ENCODE measurements at regions not wholly inside any gene's neighbourhood (a gene's known extent, or its start where the extent isn't known, plus 50 kb on each side); places are given as distances from the start of the nearest gene placed in this dataset.
"Not testable (repeated sequence)": the region's sequence is repeated elsewhere in the genome, so short reads cannot be mapped to it uniquely, and the experiment has no call there.

GRCh38 chr16:17018585-17018939, 452.2 kb downstream of the XYLT1 start:
- DNase-seq: no peak

GRCh38 chr16:17019366-17019765, 451.4 kb downstream of the XYLT1 start:
- no peak for DNase-seq

- no peak for DNase-seq
Observed at GRCh38 chr16:17023606-17024005, 447.2 kb downstream of the XYLT1 start.

- DNase-seq: no peak
Observed at GRCh38 chr16:17024514-17024913, 446.2 kb downstream of the XYLT1 start.

- DNase-seq: no peak
Observed at GRCh38 chr16:17026600-17027242, 444.0 kb downstream of the XYLT1 start.

GRCh38 chr16:17027488-17028129, 443.2 kb downstream of the XYLT1 start:
- no peak for DNase-seq

GRCh38 chr16:17029602-17030350, 441.0 kb downstream of the XYLT1 start:
- no peak for DNase-seq

- no peak for DNase-seq
Observed at GRCh38 chr16:17031484-17032268, 439.1 kb downstream of the XYLT1 start.

GRCh38 chr16:17032332-17032731, 438.4 kb downstream of the XYLT1 start:
- DNase-seq: no peak

GRCh38 chr16:17034477-17035252, 436.1 kb downstream of the XYLT1 start:
- DNase-seq: no peak

- no peak for DNase-seq
Observed at GRCh38 chr16:17037499-17037898, 433.3 kb downstream of the XYLT1 start.

GRCh38 chr16:17038415-17038814, 432.3 kb downstream of the XYLT1 start:
- no peak for DNase-seq

GRCh38 chr16:17049109-17049508, 421.7 kb downstream of the XYLT1 start:
- DNase-seq: not testable (repeated sequence)

GRCh38 chr16:17050468-17050867, 420.3 kb downstream of the XYLT1 start:
- DNase-seq: no peak

Data from activated CD4-positive, alpha-beta T cell treated with anti-CD3 and anti-CD28 coated beads, Interleukin-2, amount 50 U/mL, for 4 hours (primary cell).